Uterus (tissue), 3 donors: ENCODE measurements at regions not wholly inside any gene's neighbourhood (a gene's known extent, or its start where the extent isn't known, plus 50 kb on each side); places are given as distances from the start of the nearest gene placed in this dataset.

Experiments
- DNase-seq, 2 donors: peaks; one replicate each; pipeline ENCODE4 v3.0.0-alpha.2; 2019 to 2020
- H3K27ac ChIP-seq, 2 donors: fragments of 200-600 bp; sonication (generic); 1 replicate in 1 of 2; 2 replicates in 1 of 2; pipeline ENCODE4 v1.5.1; 2016 to 2018
- H3K27me3 ChIP-seq, 2 donors: fragments of 200-600 bp; sonication (generic); one replicate each; pipeline ENCODE4 v1.5.1; 2018 to 2019; ENCODE audit warnings: control low read depth in 1 of 2
- H3K36me3 ChIP-seq, 2 donors: fragments of 200-600 bp; sonication (generic); one replicate each; pipeline ENCODE4 v1.5.1; 2019; ENCODE audit warnings: control low read depth in 1 of 2
- H3K4me1 ChIP-seq, 2 donors: fragments of 200-600 bp; sonication (generic); one replicate each; pipeline ENCODE4 v1.5.1; 2018 to 2019; ENCODE audit warnings: control low read depth in 1 of 2
- H3K4me3 ChIP-seq, 2 donors: fragments of 200-600 bp; sonication (generic); 1 replicate in 1 of 2; 2 replicates in 1 of 2; pipeline ENCODE4 v1.5.1; 2018 to 2019; ENCODE audit warnings: mild to moderate bottlenecking in 1 of 2
- H3K9me3 ChIP-seq, 2 donors: fragments of 200-600 bp; sonication (generic); one replicate each; pipeline ENCODE4 v1.5.1; 2019; ENCODE audit warnings: control low read depth in 1 of 2
- POLR2A ChIP-seq, 2 donors: fragments of 450-650 bp; IDR thresholded peaks; one replicate each; pipeline ENCODE4 v1.6.1; 2016; ENCODE audit warnings: antibody characterized with exemption in 2 of 2, mild to moderate bottlenecking in 1 of 2, moderate library complexity in 1 of 2
- intact Hi-C: fragments of 100-400 bp; cut with DNase I; formaldehyde crosslinking; loops from one replicate; pipeline ENCODE4 v1.15.1; 2023; ENCODE audit warnings: low total_unique reads
- TF ChIP-seq, protein P1 (sequence below), 4 experiments: fragments of 200-600 bp in 2 of 4; fragments of 450-650 bp in 2 of 4; sonication (generic) in 2 of 4; IDR thresholded peaks; one replicate each; pipeline ENCODE4 v1.5.1; 2016 to 2019; ENCODE audit warnings: antibody characterized with exemption in 4 of 4, mild to moderate bottlenecking in 2 of 4, moderate library complexity in 1 of 4
- donor health status: DM: yes; HTN: yes; CAD: no.

GRCh38 chr22:27643907-27644306, 157.6 kb downstream of the MN1 start:
- Histone ChIP-seq H3K4me1 (no peaks in the 10 kb centered on the region), H3K9me3 (no peaks in the 10 kb centered on the region), H3K4me3 (no peak overlapping the region), H3K36me3 (no peaks in the 10 kb centered on the region), H3K27ac (no peak overlapping the region), H3K27me3 (no peaks in the 10 kb centered on the region)
- intact Hi-C loops: no loop called here
- no peak for TF ChIP-seq POLR2A (IDR thresholded peaks at IDR 0.05)
- TF ChIP-seq, protein P1, sequence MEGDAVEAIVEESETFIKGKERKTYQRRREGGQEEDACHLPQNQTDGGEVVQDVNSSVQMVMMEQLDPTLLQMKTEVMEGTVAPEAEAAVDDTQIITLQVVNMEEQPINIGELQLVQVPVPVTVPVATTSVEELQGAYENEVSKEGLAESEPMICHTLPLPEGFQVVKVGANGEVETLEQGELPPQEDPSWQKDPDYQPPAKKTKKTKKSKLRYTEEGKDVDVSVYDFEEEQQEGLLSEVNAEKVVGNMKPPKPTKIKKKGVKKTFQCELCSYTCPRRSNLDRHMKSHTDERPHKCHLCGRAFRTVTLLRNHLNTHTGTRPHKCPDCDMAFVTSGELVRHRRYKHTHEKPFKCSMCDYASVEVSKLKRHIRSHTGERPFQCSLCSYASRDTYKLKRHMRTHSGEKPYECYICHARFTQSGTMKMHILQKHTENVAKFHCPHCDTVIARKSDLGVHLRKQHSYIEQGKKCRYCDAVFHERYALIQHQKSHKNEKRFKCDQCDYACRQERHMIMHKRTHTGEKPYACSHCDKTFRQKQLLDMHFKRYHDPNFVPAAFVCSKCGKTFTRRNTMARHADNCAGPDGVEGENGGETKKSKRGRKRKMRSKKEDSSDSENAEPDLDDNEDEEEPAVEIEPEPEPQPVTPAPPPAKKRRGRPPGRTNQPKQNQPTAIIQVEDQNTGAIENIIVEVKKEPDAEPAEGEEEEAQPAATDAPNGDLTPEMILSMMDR (IDR thresholded peaks at IDR 0.05): no peak
- DNase-seq: no peak

- no peak for DNase-seq
- intact Hi-C loops: no loop called here
- no peak overlapping the region for H3K4me3 ChIP-seq
- no peaks in the 10 kb centered on the region for H3K4me1 ChIP-seq
- H3K9me3 ChIP-seq: no peaks in the 10 kb centered on the region
- no peak overlapping the region for H3K27ac ChIP-seq
- H3K27me3 ChIP-seq: no peaks in the 10 kb centered on the region
- TF ChIP-seq, protein P1 (IDR thresholded peaks at IDR 0.05): no peak
- no peak for TF ChIP-seq POLR2A (IDR thresholded peaks at IDR 0.05)
- H3K36me3 ChIP-seq: no peaks in the 10 kb centered on the region
Measured at GRCh38 chr22:27644566-27644965, 157.0 kb downstream of the MN1 start.

- no peaks in the 10 kb centered on the region for H3K36me3 ChIP-seq
- intact Hi-C loops: no loop called here
- TF ChIP-seq, protein P1 (IDR thresholded peaks at IDR 0.05): no peak
- TF ChIP-seq POLR2A (IDR thresholded peaks at IDR 0.05): no peak
Measured at GRCh38 chr22:27647540-27647939, 154.0 kb downstream of the MN1 start.

DNA sequence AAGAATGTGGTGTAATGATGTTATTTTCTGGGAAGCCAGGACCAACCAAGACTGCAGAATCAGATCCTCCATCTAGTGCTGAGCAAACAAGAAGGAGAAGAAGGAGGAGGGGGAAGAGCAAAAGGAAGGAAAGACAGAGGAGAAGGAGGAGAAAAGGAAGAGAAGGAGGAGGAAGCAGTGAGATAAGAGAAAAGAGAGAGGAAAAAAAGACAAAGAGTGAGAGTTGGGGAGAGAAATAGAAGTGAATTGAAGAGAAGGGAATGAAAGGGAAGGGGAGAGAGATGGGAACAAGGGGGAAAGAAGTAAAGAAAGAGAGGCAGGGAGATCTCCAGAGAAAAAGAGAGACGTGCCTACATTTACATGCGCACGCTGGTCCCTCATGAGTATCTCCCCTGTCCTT, 153.5 kb downstream of the MN1 start:
- intact Hi-C loops: no loop called here
- DNase-seq: no peak

More at GRCh38 chr22:27647540-27647939, 154.0 kb downstream of the MN1 start:
- no peaks in the 10 kb centered on the region for H3K4me1 ChIP-seq
- DNase-seq: no peak
- no peak overlapping the region for H3K27ac ChIP-seq
- no peaks in the 10 kb centered on the region for H3K27me3 ChIP-seq
- no peak overlapping the region for H3K4me3 ChIP-seq
- H3K9me3 ChIP-seq: no peaks in the 10 kb centered on the region

GRCh38 chr22:27648853-27649252, 152.7 kb downstream of the MN1 start:
- no peak for DNase-seq
- Histone ChIP-seq H3K27me3 (no peaks in the 10 kb centered on the region), H3K4me1 (no peaks in the 10 kb centered on the region), H3K27ac (no peak overlapping the region), H3K4me3 (no peak overlapping the region), H3K9me3 (no peaks in the 10 kb centered on the region), H3K36me3 (no peaks in the 10 kb centered on the region)
- intact Hi-C loops: no loop called here
- TF ChIP-seq, protein P1 (IDR thresholded peaks at IDR 0.05): no peak
- no peak for TF ChIP-seq POLR2A (IDR thresholded peaks at IDR 0.05)

More for the DNA sequence above, 153.5 kb downstream of the MN1 start:
- TF ChIP-seq POLR2A (IDR thresholded peaks at IDR 0.05): no peak
- TF ChIP-seq, protein P1 (IDR thresholded peaks at IDR 0.05): no peak
- H3K36me3 ChIP-seq: no peaks in the 10 kb centered on the region
- H3K27me3 ChIP-seq: no peaks in the 10 kb centered on the region
- H3K9me3 ChIP-seq: no peaks in the 10 kb centered on the region
- H3K4me3 ChIP-seq: no peak overlapping the region
- no peak overlapping the region for H3K27ac ChIP-seq
- H3K4me1 ChIP-seq: no peaks in the 10 kb centered on the region
